HPDE6-E6E7 (cell line): ENCODE measurements at regions not wholly inside any gene's neighbourhood (a gene's known extent, or its start where the extent isn't known, plus 50 kb on each side); places are given as distances from the start of the nearest gene placed in this dataset.

ENCODE experiments used
- DNase-seq: peaks from one replicate; pipeline ENCODE4 v3.0.0; 2011; ENCODE audit warnings: missing footprints; ENCODE audit errors: extremely low spot score

DNA sequence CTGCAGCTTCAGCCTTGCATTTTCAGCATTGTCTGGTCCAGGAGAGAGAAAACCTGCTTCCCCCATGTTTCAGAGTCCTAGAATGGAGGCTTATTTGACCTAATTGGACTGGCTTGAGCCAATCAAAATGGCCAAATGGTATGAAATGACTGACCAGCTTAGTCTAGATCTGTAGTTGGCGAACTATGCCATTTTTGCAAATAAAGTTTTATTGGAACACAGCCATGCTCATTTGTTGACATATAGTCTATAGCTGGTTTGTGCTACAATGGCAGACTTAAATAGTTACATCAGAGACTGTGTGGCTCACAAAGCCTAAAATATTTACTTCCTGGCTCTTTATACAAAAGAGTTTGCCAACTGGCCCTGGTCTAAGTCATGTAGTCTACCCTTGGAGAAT lies 180.8 kb downstream of the HS3ST3B1 start:
- DNase-seq = no peak

DNA sequence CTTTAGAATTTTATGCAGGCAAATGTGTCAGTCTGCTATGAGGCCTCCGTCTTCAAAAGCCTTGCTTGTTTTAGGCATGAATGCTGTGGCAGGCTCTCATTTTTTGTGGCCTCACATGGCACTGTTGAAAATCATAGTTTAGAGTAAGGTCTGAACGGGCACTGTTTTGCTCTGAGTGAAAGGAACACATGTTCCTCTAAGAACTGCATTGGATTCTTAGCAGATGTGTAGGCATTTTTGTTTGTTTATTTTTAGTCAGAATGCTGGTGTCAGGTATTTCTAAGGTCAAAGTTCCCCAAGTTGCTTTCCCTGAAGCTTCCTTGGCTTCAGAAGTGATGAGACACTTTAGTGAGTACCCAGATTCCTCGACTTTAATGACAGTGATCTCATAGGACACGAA lies 173.7 kb downstream of the HS3ST3B1 start:
- no peak for DNase-seq

DNA sequence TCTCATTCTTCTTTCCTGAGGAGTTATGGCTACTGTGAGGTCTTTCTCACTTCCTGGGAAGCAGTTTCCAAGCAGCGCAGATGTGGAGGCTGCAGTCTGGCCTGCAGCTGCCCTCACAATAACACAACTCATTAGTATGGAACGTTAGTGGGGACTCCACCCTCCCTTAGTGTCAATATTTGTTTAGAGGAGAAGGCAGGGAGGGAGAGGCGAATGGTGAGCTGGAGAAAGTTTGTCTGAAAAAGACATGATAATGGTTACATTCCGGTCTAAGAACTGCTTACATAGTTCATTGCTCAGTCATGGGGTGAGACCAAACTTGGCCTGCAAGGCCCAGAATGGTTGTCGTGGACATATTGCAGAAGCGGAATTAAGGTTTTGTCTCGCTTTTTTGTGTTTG lies 170.2 kb downstream of the HS3ST3B1 start:
- no peak for DNase-seq

DNA sequence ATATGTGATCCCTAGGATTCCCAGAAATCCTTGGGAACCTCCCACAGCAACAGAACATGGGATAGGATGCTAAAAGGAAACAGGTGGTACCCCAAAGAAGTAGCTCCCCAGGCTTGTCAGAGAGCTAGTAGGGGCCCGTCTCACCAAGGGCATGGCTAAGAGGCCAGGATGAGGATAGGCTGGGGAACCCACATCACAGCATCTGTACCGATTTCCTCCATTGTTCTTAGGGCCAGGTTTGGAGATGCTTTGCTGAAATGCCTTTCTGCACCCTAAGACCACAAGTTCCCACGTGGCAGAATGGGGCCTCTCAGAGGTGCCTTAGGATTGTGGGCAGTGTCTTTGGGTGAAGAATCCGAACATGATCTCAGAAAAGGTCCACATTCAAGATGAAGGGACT lies 169.5 kb downstream of the HS3ST3B1 start:
- DNase-seq = no peak

DNA sequence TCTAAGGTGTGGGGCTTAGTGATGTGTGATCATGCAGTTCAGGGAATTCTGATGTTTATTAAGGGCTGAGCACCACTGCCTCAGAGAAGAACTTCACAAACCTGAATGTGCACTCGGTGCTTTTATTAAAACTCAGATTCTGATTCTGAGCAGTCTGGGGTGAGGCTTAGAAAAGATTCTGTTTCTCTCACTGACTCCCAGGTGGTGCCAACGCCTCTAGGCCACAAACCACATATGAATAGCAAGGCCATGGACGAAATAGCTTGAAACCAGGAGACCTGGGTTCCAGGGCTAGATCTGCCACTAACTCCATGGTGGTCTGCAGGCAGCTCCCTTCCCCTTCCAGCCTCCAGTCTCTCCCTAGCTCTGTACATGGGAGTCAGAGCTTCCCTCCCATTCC lies 169.1 kb downstream of the HS3ST3B1 start:
- DNase-seq = no peak

DNA sequence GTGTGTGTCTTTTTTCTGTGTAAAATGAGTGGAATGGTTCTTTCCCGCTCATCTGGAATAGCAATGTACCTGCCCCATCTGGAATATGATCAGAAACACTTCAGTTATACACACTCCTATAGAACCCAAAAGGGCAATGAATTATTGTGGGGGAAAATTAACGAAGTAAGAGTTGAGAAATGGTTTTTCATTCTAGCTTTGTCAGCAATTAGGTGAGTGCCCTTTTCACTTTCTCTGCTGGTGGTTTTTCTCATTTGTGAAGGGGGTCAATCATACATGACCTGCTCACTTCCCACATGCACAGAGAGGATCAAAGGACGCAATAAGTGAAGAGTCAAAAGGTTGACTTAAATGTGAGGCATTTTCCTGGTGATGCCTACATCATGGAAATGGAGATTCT lies 168.0 kb downstream of the HS3ST3B1 start:
- DNase-seq = no peak

DNA sequence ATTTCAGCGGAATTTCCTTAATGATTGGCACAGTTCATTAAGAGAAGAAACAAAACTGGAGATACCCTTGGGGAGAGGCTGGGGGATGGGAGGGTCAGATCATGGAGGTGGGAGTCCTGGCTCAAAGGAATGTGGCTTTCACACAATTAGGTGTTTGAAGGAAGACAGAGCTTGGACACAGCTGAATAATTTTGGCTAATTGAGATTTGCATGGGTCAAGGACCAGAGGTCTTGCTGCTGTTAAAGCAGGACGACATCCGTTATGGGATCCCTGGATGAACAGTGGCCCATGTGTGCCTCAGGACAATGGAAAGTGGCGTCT lies 160.3 kb downstream of the HS3ST3B1 start:
- no peak for DNase-seq

DNA sequence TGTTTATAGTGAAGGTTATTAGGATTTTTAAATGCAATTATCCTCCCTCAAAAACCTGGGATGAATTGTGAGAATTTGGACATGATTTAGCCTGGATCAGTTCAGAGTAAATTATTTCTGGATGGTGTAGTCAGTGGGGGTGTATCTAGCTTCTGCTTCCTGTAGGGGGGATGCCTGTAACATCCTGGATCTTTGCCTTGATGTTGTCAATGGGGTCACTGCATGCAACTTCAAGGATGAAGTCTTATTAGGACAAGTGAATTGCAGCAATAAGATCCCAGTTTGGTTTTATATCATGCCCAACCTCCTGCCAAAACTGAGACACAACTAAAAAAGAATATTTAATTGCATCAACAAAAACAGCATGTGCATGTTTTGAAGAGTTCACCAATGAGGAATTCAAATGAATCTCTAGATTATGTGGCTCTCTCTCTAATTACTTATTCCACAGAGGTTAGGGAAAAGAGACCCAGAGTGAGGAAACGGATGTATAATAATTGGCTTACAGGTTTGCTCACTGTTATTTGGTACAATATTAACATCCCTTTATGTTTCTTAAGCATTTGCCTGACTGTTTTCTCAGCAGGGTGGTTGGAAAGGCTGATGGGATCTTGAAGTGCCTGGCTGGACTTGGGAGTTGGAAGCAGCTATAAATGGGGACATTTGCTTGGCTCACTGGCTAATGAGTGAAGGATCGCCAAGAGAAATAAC lies 159.8 kb downstream of the HS3ST3B1 start:
- DNase-seq = no peak

DNA sequence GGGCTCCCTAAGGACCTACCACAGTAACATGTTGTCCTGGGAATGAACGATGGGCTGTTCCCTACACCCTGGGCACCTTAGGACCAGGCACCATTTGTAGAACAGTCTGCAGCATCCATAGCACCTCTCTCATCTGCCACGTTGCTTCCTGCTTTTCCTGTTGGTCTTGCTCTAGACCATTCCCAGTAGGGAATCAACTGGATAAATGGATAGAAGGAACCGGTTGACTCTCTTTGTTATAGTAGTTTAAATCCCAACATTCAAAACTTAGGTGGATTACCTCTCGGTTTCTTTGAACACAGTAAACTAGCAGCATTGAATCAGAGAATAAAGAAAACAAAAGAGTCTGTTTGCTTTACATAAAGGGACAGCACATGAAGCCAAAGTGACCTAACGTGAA lies 159.1 kb downstream of the HS3ST3B1 start:
- no peak for DNase-seq

DNA sequence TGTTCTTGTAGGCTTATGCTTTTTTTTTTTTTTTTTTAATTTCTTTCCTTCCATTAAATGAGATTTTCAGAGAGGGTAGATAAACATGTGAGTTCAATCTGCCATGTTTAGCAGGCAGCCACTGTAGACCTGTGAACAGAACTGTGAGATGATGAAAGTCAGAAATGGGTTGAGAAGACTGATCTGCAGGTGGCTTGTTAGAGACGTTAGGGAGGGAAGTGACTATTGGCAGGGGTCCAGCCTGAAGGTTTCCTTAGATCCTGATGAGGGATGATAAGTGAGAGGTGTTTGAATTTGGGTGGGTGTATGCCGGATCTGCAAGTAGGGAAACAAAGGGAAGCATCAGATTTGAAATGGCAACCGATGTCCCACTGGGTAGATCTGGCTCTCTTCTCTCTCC lies 157.8 kb downstream of the HS3ST3B1 start:
- DNase-seq = no peak

DNA sequence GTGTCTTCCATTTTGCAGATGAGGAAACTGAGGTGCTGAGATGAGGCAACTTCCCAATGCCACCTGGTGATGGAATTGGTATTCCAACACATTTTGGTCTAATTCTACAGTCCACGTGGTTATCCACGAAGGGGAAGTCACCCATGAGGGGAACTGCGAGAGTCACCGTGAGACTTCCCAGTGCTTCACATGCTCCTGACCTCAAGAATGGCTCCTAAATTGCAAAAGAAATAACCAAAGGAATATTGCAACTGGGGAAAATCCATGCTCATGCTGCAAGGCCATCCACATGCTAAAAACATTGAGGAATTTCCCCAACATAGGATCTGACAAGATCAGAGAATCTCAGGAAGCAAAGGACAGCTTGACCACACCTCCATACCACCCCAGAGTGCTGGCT lies 153.9 kb downstream of the HS3ST3B1 start:
- DNase-seq = no peak

DNA sequence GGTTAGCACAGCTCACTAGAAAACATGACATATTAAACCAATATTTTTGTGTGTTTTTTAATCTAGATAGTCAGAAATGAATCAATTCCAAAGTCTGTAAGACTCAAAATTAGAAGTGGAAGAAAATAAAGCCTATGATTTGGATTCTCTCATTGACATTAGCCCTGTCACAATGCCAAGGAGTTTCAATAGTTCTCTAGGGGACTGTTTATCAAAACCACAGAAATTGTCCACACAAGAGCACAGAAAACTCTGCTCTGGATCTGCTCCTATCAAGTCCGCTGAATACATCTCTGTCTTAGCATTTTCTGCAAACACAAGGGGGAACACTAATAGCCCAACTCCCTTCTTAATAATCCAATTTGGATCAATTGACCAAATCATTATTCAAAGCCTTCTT lies 152.0 kb downstream of the HS3ST3B1 start:
- DNase-seq = no peak

DNA sequence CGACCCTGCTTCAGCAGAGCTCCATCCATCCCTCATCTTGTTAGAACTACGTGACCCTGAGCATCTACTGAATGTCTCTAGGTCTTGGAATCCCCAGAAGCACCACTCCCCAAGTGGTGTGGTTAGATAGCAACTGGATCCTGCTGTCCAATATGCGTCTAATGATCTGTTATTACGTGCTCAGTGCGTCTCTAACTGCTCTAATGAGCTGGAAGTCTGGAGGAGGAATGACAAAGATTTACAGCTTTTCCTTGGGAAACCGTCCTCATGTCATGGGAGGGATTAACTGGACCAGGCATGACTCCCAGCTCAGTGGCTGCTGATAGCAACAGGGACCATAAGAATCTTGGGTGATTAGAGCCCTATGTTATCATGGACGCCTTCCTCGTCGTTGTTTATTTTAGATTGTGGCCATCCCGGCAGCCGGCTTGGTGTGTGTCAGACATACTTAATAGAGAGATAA lies 150.9 kb downstream of the HS3ST3B1 start:
- no peak for DNase-seq

DNA sequence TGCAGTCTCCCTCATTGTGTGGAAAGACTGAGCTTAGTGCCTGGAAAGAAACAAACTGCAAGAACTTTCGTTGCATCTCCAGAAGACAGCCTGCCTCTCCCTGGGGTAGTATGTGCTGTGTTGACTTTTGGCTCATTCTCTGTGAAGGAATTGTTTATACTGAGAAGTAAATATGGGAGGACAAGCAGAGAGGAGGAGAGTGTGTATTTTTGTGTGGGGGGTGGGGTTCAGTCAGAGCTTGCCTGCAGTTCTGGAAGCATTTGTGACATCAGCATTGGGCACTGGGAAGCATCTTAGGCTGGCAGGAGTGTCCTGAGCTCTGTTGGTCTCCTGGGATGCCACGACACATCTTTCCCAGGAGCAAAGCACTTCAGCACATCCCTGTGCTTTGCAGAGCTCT lies 147.9 kb downstream of the HS3ST3B1 start:
- DNase-seq = no peak

DNA sequence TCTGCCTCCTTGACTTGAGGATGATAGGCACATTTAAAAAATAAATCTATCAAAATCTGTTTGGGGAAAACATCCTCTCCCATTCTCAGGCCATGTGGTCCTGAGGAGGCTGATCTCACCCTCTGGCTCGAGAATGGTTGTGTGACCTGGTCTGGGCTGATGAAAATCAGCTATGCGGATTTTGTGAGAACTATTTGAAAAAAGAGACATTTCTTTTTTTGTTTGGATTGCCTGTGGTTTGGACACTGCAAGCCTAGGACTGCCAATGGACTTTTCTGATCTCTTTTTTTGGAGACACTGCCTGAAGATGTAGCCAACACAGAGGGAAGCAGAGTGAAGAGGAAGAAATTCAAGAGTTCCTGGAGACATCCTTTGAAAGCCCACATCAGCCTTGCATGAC lies 145.9 kb downstream of the HS3ST3B1 start:
- DNase-seq = no peak

DNA sequence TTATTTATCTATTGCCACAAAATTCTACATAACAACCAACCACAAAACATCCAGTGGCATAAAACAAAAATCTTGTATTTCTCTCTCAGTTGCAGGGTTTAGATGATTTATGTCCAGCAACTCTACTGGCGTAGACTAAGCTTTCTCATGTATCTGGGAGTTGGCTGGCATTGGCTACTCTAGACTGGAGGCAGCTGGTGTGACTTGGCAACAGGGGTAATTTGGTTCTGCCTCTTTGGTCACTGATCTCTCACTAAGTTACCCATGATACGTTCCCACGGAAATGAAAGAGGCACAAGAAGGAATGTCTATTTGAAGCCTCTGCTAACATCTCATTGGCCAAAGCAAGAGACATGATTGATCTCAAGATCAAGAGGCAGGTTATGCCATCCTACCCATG lies 144.0 kb downstream of the HS3ST3B1 start:
- no peak for DNase-seq

DNA sequence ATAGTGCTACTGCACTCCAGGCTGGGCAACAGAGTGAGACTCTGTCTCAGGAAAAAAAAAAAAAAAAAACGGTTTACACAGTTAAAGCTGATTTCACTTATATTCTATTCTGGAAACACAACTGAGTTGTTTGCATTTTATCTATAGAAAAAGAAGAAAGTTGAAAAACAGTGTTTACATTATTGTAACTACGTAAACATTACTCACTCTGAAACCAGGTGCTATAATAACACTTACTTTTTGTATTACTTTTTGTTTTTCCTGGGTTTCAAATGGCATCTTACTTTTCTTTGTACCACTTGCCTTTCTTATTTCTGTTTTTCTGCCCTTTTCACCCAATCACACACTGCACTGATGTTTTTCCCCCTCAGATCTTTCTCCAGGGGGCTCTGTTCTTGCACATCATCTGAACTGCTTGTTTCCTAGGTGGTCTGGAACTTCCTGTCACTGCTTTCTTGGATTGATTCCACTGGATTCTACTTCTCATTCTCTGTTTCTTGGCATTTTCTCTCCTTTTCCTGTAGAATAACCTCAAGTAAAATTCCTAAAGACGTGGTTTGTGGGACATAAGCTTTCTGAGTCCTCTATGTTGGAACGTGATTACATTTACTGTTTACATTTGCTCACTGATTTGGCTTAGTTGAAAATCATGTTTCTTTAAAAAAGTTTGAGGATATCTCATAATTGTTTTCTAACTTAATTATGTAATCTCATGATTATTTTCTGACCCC lies 142.1 kb downstream of the HS3ST3B1 start:
- no peak for DNase-seq

DNA sequence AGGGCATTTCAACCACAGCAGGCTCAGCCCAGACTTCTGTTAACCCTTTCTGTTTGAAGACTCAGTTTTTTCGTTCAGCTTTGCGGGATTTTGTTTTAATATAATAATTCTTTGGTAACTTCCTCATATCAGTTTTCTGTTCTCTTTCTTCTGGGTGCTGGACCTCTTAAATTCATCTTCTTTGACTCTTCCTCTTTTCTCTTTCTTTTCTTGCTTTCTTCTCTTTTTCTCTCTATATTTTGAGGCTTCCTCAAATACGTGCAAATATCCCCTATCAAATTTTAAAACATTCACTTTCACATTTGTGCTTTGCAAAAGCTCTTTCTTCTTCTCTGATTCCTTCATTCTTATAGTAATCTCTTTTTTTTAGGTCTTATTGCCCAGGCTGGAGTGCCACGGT lies 136.3 kb downstream of the HS3ST3B1 start:
- no peak for DNase-seq

DNA sequence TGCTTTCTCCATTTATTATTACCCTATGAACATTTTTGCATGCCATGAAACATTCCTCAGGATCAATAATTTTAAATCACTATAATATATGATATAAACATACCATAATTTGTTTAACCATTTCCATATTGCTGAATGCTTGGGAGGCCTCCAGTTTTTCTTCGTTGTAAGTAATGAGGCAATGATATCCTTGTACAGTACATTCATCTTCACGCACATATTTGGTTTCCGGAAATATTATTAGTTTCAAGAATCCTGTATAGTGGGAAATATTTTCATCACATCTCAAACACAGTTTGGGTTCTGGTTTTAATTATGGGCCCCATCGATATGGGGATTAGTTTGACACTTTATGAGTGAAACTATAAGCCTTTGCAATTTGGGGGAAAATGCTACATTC lies 135.4 kb downstream of the HS3ST3B1 start:
- no peak for DNase-seq

DNA sequence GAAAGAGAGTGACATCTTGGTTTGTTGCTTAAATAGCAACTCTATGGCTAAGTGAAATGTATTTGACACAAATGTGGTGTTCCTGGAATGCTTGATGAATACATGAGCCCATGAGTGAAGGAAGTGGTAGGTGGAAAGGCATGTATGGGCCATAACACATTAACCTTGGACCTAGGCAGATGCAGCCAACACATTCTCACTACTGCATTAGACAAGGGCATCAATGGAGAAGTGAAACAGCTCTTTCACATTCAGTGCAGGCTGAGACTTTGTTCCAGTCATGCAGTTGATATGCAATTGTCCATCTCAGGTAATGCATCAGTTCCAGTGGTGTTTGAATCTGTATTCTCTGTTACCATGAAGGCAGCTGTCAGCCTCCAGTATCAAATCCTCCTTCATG lies 133.6 kb downstream of the HS3ST3B1 start:
- no peak for DNase-seq

DNA sequence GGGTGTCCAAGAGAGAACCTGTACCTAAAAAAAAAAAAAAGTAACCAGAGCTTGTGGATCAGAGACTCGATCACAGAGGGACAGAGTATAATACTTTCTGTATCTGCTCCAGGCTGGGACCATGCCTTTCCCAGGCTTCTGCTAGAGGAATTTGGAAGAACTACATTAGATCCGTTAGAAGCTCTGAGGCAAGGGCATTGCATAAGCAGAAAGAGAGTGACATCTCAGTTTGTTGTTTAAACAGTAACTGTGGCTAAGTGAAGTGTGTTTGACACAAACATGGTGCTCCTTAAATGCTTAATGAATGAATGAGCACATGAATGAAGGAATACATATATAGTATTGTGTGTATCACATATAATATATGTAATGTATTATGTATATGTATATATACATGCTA lies 131.2 kb downstream of the HS3ST3B1 start:
- no peak for DNase-seq

DNA sequence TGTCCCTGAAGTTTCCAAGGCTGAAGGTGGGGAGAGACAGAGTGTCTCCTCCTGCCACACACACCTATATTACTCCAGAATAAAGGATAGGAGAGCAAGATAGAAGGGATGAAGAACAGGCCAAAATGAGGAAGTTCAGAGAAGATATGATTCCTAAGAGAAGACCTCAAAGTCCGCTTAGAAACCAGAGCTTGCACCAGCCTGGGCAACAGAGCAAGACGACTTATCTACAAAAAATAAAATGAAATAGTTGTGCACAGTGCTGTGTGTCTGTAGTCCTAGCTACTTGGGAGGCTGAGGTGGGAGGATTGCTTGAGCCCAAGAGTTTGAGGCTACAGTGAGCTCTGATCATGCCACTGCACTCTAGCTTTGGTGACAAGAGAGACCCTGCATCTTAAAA lies 128.2 kb downstream of the HS3ST3B1 start:
- no peak for DNase-seq

DNA sequence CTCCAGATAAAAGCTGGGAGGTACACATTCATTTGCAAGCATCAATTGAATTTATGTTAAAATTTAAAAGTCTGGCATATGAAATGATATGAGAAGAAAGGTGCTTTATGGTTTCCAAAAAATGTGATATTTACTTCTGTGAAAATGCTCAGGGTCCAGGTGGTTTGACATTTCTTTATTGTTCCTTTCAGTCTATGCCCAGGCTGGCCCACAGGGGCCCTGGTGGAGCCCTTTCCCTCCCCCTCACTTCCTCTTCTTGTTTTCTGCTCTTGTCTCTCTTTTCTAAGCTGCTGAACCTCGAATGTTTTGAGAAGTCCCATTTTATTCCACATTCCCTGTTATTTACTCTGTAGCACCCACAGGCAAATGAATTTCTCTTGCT lies 127.8 kb downstream of the HS3ST3B1 start:
- DNase-seq = no peak
